Activated CD4-positive, alpha-beta memory T cell treated with anti-CD3 and anti-CD28 coated beads, Interleukin-2, amount 10 ng/mL, durations not matched to agents 7 days and 5 days (primary cell): ENCODE measurements at regions not wholly inside any gene's neighbourhood (a gene's known extent, or its start where the extent isn't known, plus 50 kb on each side); places are given as distances from the start of the nearest gene placed in this dataset.

Source experiments
- CTCF ChIA-PET: fragments of 350-600 bp; sonication (Branson Sonifier 250); formaldehyde crosslinking; loops from one replicate; lab custom pipeline; 2021; ENCODE audit warnings: antibody characterized with exemption, inconsistent platforms; lab: Charles Lee
- POLR2A ChIA-PET: fragments of 350-600 bp; sonication (Branson Sonifier 250); formaldehyde crosslinking; loops from one replicate; lab custom pipeline; 2021; ENCODE audit warnings: antibody characterized with exemption; lab: Charles Lee
- DNase-seq: peaks from one replicate; pipeline ENCODE4 v3.0.0-alpha.2; 2020
- H3K27ac Mint-ChIP-seq: one replicate; pipeline ENCODE4 v1.8.0; 2021; ENCODE audit warnings: mild to moderate bottlenecking, mixed read lengths
- H3K27me3 Mint-ChIP-seq: one replicate; pipeline ENCODE4 v1.8.0; 2021; ENCODE audit warnings: mixed read lengths
- H3K36me3 Mint-ChIP-seq: one replicate; pipeline ENCODE4 v1.8.0; 2021; ENCODE audit warnings: low read depth, mixed read lengths
- H3K4me1 Mint-ChIP-seq: one replicate; pipeline ENCODE4 v1.8.0; 2021; ENCODE audit warnings: mixed read lengths
- H3K4me3 Mint-ChIP-seq: one replicate; pipeline ENCODE4 v1.8.0; 2021; ENCODE audit warnings: mild to moderate bottlenecking, mixed read lengths
- H3K9me3 Mint-ChIP-seq: one replicate; pipeline ENCODE4 v1.8.0; 2021; ENCODE audit warnings: mixed read lengths

DNA sequence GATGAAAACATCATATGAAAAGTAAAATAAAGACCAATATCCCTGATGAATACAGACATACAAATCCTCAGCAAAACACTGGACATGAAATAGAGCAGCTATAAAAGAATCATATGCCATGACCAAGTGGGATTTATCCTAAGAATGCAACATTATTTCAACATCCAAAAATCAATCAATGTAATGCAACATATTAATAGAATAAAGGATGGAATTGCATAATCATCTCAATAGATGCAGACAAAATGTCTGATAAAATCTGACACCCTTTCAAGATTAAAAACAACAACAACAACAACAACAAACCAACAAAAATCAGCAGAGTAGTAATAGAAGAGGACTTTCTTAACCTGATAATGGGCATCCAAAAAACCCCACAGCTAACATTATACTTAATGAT is 63.8 kb upstream of the IL1R1 start:
- H3K9me3 Mint-ChIP-seq = peaks cover 3% of the 10 kb centered on the region
- POLR2A ChIA-PET = no interaction called here
- H3K36me3 Mint-ChIP-seq = peaks cover 2% of the 10 kb centered on the region
- no peak overlapping the region for H3K4me3 Mint-ChIP-seq
- no peak for DNase-seq
- H3K4me1 Mint-ChIP-seq = peaks cover 35% of the 10 kb centered on the region
- no peak overlapping the region for H3K27ac Mint-ChIP-seq
- CTCF ChIA-PET = interaction anchor here (1.3 kb wide), 1 partner anchor 58 kb away, joined by 7 read pairs; no protein-coding TSS in a partner anchor
- peaks cover 2% of the 10 kb centered on the region for H3K27me3 Mint-ChIP-seq

DNA sequence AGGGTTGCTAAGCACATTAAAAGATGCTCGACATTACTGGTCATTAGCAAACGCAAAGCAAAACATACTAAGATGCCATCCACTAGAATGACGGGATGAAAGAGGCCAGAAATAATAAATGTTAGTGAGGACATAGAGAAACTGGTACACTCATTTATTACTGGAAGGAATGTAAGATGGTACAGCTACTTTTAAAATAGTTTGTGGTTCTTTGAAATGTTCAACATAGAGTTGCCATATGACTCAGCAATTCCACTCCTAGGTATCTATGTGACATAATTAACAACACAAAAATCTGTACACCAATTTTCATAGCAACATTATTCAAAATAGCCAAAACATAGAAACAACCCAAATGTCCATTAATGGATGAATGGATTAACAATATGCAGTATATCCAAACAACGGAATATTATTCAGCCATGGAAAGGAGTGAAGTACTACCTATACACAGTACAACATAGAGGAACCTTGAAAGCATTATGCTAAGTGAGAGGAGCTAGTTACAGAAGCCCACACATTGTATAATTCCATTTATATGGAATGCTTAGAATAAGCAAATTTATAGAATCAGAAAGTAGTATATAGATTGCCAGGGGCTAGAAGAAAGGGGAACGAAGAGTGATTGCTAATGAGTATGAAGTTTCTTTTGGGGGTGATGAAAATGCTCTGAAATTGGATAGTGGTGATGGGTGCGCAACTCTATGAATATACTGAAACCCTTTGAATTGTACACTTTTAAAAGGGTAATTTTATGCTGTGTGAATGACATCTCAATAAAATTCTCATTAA is 61.9 kb upstream of the IL1R1 start:
- CTCF ChIA-PET = no interaction called here
- Mint-ChIP-seq H3K27ac (no peak overlapping the region), H3K9me3 (peaks cover 3% of the 10 kb centered on the region), H3K27me3 (no peaks in the 10 kb centered on the region), H3K4me3 (no peak overlapping the region), H3K4me1 (peaks cover 38% of the 10 kb centered on the region), H3K36me3 (no peaks in the 10 kb centered on the region)
- POLR2A ChIA-PET = interaction anchor here (0.8 to 0.9 kb wide), 2 partner anchors 16 to 17 kb away, joined by 3 read pairs; no protein-coding TSS in a partner anchor
- DNase-seq = no peak

DNA sequence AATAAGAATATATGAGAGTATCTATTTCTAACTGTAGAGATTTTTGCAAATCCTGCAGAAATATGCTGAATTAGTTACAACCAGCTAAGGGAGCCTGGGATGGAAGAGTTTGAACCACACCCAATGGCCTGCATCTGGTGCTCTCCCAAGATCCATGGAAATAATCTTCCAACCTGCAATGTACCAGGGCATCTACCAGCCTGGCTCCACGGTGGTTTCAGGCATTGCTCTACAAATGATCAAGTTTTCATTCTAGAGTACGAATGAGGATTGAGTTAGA is 61.4 kb upstream of the IL1R1 start:
- Mint-ChIP-seq H3K27me3 (no peaks in the 10 kb centered on the region), H3K27ac (no peak overlapping the region), H3K36me3 (no peaks in the 10 kb centered on the region), H3K9me3 (peaks cover 3% of the 10 kb centered on the region), H3K4me1 (peaks cover 38% of the 10 kb centered on the region), H3K4me3 (no peak overlapping the region)
- ChIA-PET CTCF (no interaction called here), POLR2A (no interaction called here)
- no peak for DNase-seq

DNA sequence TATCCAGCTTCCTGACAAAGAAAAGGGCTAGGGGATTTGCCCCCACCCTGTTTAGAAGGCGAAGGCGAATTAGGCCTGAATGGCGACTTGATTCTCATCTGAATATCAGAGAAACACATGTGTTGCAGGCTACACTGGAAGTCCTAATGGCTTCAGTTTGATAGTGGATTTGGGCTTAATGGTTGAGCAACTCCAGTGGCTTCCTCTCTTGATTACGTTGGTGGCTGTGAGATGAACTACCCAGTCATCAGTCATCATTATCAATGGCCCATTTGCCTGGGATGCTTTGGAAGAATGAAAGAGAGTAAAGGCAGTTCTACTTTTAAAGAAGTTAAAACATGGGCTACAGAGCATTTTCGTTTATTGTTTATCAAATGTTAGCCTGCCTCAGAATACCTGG is 60.9 kb upstream of the IL1R1 start:
- Mint-ChIP-seq H3K4me3 (no peak overlapping the region), H3K4me1 (peaks cover 38% of the 10 kb centered on the region), H3K27me3 (no peaks in the 10 kb centered on the region), H3K9me3 (peaks cover 3% of the 10 kb centered on the region), H3K27ac (no peak overlapping the region), H3K36me3 (no peaks in the 10 kb centered on the region)
- CTCF ChIA-PET = no interaction called here
- no peak for DNase-seq
- POLR2A ChIA-PET = no interaction called here

DNA sequence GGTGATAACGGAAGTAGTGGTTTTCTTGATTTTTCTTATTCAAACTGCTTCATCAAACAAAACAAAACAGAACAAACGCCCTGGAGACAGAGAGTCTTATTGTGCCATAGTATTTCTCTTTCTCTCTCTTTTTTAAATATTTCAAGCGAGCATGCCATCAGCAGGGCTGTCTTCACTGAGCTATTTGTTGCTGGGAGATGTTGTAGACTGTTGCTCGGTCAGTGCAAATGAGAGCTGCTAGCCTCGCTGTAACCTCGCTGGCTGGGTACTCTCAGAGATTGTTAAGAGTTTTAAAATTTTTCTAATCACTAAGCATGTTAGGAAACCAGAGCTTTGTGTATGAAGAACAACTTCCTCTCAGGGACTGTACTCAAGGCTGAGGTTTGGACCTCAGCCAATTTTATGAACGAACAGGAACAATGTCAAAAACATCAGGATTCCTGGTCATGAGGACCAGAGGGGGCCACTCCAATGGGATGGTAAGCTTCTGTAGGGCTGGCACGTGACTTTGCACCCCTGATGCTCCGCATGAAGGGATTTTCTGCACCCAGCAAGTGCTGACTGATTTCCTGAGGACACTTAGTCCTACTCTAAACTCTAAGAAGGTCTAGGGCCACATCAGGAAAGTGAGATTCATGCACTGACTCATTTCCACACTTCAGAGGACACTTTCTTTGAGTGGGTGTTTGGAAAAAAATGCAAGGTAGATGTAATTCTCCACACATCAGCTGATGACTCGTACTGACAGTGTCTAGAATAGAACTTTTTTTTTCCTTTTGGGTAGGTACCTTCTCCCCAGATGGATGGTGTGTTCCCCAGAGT is 59.8 kb upstream of the IL1R1 start:
- Mint-ChIP-seq H3K4me1 (peaks cover 38% of the 10 kb centered on the region), H3K27me3 (peaks cover 3% of the 10 kb centered on the region), H3K9me3 (no peaks in the 10 kb centered on the region), H3K36me3 (no peaks in the 10 kb centered on the region), H3K27ac (peak overlapping the region; percentile 41), H3K4me3 (peak overlapping the region; percentile 25)
- DNase-seq = peak; percentile 42
- ChIA-PET CTCF (interaction anchor here (0.7 to 1.7 kb wide), 3 partner anchors 20 to 158 kb away, joined by 3 to 6 read pairs (median 6); no protein-coding TSS in a partner anchor), POLR2A (interaction anchor here (0.7 to 1.5 kb wide), 10 partner anchors 9 to 158 kb away, joined by 3 to 7 read pairs (median 4); no protein-coding TSS in a partner anchor)

DNA sequence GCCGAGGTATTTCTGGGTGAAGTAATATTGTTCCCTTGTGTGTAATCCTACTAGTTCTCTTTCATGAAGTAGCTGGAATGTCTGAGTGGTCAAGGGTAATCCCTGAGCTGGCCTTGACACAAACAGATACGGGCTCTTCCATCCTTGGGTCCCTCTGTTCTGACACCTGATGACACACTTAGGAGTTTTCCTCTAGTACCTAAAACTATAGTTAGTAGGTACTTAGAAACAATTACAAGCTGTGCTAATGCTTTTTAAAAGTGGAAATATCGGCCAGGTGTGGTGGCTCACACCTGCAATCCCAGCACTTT is 59.2 kb upstream of the IL1R1 start:
- Mint-ChIP-seq H3K27ac (no peak overlapping the region), H3K27me3 (peaks cover 6% of the 10 kb centered on the region), H3K4me3 (no peak overlapping the region), H3K36me3 (peaks cover 3% of the 10 kb centered on the region), H3K4me1 (peaks cover 38% of the 10 kb centered on the region), H3K9me3 (peaks cover 2% of the 10 kb centered on the region)
- POLR2A ChIA-PET = interaction anchor here (1.2 to 1.5 kb wide), 8 partner anchors 10 to 54 kb away, joined by 3 to 7 read pairs (median 4); no protein-coding TSS in a partner anchor
- CTCF ChIA-PET = interaction anchor here (0.7 to 1.7 kb wide), 4 partner anchors 21 to 157 kb away, joined by 3 to 6 read pairs (median 4); no protein-coding TSS in a partner anchor
- DNase-seq = no peak

DNA sequence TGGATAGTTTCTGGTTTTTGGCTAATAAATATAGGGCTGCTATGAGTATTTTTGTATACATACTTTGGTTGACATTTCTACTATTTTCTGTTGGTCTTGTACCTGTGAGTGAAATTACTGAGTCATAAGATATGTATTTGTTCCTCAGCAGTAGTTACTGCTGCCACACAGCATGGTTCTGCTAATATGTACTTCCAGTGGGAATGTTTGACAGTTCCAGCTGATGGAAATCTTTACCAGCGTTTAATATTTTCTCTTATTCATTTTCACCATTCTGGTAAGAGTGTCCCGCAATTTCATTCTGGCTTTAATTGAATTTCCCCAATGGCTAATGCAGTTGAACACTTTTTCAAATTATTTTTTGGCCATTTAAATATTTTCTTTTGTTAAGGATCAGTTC is 57.9 kb upstream of the IL1R1 start:
- Mint-ChIP-seq H3K4me3 (no peak overlapping the region), H3K9me3 (peaks cover 8% of the 10 kb centered on the region), H3K27ac (no peak overlapping the region), H3K36me3 (peaks cover 3% of the 10 kb centered on the region), H3K27me3 (peaks cover 6% of the 10 kb centered on the region), H3K4me1 (peaks cover 38% of the 10 kb centered on the region)
- POLR2A ChIA-PET = no interaction called here
- CTCF ChIA-PET = no interaction called here
- no peak for DNase-seq

DNA sequence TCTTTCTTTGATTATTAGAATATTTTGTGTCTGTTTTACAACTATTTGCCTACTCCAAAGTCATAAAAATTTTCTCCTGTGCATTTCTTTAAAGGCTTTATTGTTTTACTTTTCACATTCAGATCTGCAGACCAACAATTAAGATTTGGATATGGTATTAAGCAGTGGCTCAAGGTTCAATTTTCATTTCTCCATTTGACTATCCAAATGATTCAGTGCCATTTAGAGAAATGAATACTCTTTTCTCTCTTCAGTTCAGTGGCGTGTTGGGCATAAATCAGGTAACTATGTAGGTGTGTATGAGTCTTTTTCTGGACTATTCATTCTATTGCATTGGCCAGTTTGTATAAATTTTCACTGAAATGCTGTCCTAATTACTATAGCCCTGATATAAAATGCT is 57.3 kb upstream of the IL1R1 start:
- H3K9me3 Mint-ChIP-seq = peaks cover 8% of the 10 kb centered on the region
- peaks cover 34% of the 10 kb centered on the region for H3K4me1 Mint-ChIP-seq
- H3K36me3 Mint-ChIP-seq = peaks cover 3% of the 10 kb centered on the region
- POLR2A ChIA-PET = no interaction called here
- no peak overlapping the region for H3K4me3 Mint-ChIP-seq
- H3K27me3 Mint-ChIP-seq = peaks cover 6% of the 10 kb centered on the region
- CTCF ChIA-PET = interaction anchor here (0.8 kb wide), 1 partner anchor 155 kb away, joined by 4 read pairs; no protein-coding TSS in a partner anchor
- no peak for DNase-seq
- no peak overlapping the region for H3K27ac Mint-ChIP-seq

DNA sequence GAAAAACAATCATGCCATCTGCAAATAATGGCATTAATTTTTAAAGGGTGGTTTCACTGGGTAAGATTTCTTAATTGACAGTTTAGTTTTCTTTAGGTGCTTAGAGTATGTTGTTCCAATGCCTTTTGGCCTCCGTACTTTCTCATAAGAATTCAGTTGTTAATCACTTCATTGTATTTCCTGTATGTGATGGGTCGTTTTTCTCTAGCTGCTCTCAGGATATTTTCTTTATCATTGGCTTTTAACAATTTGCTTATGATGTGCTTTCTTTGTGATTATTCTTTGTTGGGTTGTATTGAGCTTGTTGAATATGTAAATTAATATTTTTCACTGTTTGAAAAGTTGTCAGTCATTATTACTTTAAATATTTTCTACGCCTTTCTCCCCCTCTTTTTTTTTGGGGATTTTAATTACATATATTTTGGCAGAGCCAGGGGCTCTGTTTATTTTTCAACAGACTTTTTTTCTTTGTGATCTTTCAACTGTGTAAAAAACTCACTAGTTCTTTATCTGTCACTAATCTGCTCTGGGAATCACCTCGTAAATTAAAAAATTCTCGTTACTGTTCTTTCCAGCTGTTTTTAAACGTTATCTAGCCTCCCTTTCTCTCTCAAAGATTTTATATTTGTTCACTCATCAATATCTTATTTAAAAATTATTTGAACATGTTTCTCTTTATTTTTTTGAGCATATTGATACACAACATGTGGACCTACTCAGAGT is 56.2 kb upstream of the IL1R1 start:
- ChIA-PET POLR2A (interaction anchor here (0.9 kb wide), 1 partner anchor 35 kb away, joined by 4 read pairs; no protein-coding TSS in a partner anchor), CTCF (interaction anchor here (0.8 kb wide), 1 partner anchor 154 kb away, joined by 4 read pairs; no protein-coding TSS in a partner anchor)
- peaks cover 8% of the 10 kb centered on the region for H3K9me3 Mint-ChIP-seq
- H3K27me3 Mint-ChIP-seq = peaks cover 6% of the 10 kb centered on the region
- H3K4me3 Mint-ChIP-seq = no peak overlapping the region
- no peak for DNase-seq
- H3K27ac Mint-ChIP-seq = no peak overlapping the region
- H3K4me1 Mint-ChIP-seq = peaks cover 24% of the 10 kb centered on the region
- peaks cover 9% of the 10 kb centered on the region for H3K36me3 Mint-ChIP-seq

DNA sequence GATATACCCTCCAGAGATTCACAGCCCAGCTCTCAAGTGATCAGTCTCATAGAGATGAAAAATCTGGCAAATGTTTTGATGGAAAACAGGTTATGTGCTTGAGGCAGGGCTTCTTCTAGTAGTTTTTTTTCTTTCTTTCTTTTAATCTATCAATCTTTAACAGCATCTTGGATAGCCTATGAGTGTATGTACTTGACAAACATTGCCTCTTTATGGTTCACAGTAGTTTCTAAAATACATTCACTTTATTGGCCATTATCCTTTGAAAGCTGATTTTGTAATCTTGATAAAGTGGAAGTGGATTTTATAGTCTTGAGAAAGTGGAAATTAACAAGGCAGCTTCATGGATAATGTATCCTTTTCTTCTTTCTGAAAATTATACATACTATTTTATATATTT is 51.4 kb upstream of the IL1R1 start:
- H3K27ac Mint-ChIP-seq = no peak overlapping the region
- no peak overlapping the region for H3K4me3 Mint-ChIP-seq
- H3K4me1 Mint-ChIP-seq = no peaks in the 10 kb centered on the region
- ChIA-PET POLR2A (no interaction called here), CTCF (interaction anchor here (0.6 kb wide), 1 partner anchor 298 kb away, joined by 3 read pairs; no protein-coding TSS in a partner anchor)
- H3K9me3 Mint-ChIP-seq = peaks cover 8% of the 10 kb centered on the region
- H3K36me3 Mint-ChIP-seq = peaks cover 9% of the 10 kb centered on the region
- peaks cover 8% of the 10 kb centered on the region for H3K27me3 Mint-ChIP-seq
- no peak for DNase-seq

DNA sequence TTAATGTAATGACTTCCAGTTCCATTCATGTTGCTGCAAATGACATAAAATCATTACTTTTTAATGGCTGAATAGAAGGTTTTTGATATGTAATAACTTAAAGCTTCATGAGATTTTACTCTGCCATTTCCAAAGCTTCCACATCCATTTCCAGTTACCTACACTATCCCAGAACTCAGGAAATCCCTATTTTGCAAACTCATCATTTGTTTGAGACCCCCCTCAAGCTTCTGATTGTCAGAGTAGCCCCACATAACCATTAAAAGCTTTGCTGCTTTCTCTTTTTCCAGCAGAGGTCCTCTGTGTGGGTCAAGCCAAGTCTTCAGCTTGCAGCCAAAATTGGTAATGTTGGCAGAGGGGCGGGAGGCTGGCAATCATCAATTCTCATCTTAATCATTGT is 50.6 kb upstream of the IL1R1 start:
- Mint-ChIP-seq H3K4me1 (no peaks in the 10 kb centered on the region), H3K27me3 (peaks cover 9% of the 10 kb centered on the region), H3K4me3 (no peak overlapping the region), H3K9me3 (peaks cover 8% of the 10 kb centered on the region), H3K27ac (no peak overlapping the region), H3K36me3 (peaks cover 9% of the 10 kb centered on the region)
- ChIA-PET POLR2A (no interaction called here), CTCF (interaction anchor here (1.5 kb wide), 1 partner anchor 148 kb away, joined by 4 read pairs; no protein-coding TSS in a partner anchor)
- DNase-seq = no peak

DNA sequence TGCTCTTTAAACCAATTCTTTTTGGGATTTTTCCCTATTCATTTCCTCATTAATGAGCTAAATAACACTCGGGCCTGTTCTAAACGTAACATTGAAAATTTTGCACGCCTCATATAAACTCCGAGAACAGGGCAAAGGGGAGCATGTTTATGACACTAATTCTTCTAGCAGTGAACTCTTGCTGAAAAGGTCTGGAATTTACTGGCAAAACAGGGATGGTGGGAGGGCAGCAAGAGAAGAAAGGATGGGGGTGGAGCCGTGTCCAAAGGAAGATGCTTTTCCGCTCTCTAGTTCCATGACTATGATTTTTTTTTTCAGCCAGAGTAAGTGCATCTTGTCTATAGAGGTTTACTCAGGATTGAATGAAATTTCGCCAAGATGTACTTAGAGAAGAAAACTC is 50.0 kb upstream of the IL1R1 start:
- ChIA-PET POLR2A (no interaction called here), CTCF (interaction anchor here (1.5 kb wide), 1 partner anchor 148 kb away, joined by 4 read pairs; no protein-coding TSS in a partner anchor)
- H3K9me3 Mint-ChIP-seq = peaks cover 8% of the 10 kb centered on the region

More for the DNA sequence above, 50.0 kb upstream of the IL1R1 start:
- peaks cover 12% of the 10 kb centered on the region for H3K27me3 Mint-ChIP-seq
- H3K4me3 Mint-ChIP-seq = no peak overlapping the region
- DNase-seq = no peak
- H3K4me1 Mint-ChIP-seq = no peaks in the 10 kb centered on the region
- H3K27ac Mint-ChIP-seq = no peak overlapping the region
- H3K36me3 Mint-ChIP-seq = peaks cover 9% of the 10 kb centered on the region
